ENCODE measurements at regions not wholly inside any gene's neighbourhood (a gene's known extent, or its start where the extent isn't known, plus 50 kb on each side); places are given as distances from the start of the nearest gene placed in this dataset.
"Not testable (repeated sequence)": the region's sequence is repeated elsewhere in the genome, so short reads cannot be mapped to it uniquely, and the experiment has no call there.

DNA sequence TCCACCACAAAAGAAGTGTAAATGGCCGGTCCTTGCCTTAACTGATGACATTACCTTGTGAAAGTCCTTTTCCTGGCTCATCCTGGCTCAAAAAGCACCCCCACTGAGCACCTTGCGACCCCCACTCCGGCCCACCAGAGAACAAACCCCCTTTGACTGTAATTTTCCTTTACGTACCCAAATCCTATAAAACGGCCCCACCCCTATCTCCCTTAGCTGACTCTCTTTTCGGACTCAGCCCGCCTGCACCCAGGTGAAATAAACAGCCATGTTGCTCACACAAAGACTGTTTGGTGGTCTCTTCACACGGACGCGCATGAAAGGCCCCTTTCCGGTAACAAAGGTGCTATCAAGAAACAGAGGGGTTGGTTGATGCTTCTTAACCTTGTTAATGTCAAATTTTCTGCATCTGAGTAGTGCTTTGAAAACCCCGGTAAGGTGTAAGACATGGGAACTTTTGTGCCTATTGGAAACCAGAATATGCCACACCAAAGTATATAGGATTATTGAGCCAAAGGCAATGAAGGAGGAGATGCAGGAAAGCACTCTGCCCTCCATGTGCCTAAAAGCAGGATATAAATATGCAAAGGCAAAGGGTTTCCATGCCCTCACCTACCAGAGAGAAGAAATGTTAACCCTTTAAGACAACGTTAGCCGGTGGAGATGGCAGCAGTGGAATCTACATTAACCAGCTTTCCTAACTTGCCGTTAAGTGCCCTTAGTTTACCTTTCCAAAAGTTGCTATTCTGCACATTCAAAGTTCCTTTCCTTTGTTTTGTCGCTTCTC, 105.4 kb upstream of the LDB2 start:
- TF ChIP-seq, protein P1, sequence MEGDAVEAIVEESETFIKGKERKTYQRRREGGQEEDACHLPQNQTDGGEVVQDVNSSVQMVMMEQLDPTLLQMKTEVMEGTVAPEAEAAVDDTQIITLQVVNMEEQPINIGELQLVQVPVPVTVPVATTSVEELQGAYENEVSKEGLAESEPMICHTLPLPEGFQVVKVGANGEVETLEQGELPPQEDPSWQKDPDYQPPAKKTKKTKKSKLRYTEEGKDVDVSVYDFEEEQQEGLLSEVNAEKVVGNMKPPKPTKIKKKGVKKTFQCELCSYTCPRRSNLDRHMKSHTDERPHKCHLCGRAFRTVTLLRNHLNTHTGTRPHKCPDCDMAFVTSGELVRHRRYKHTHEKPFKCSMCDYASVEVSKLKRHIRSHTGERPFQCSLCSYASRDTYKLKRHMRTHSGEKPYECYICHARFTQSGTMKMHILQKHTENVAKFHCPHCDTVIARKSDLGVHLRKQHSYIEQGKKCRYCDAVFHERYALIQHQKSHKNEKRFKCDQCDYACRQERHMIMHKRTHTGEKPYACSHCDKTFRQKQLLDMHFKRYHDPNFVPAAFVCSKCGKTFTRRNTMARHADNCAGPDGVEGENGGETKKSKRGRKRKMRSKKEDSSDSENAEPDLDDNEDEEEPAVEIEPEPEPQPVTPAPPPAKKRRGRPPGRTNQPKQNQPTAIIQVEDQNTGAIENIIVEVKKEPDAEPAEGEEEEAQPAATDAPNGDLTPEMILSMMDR (IDR thresholded peaks at IDR 0.05 in 2 of 3, conservative IDR thresholded peaks at IDR 0.05 in 1 of 3; ENCODE audit: control insufficient read depth in 2 of 3, extremely low read depth in 1 of 3, insufficient read depth in 1 of 3, low read depth in 3 of 3, low read length in 3 of 3) = not testable (repeated sequence)
- not testable (repeated sequence) for TF ChIP-seq ZBED1 (IDR thresholded peaks at IDR 0.05; ENCODE audit: borderline replicate concordance)
